Brain microvascular endothelial cell (primary cell): ENCODE measurements at regions not wholly inside any gene's neighbourhood (a gene's known extent, or its start where the extent isn't known, plus 50 kb on each side); places are given as distances from the start of the nearest gene placed in this dataset.

ENCODE experiments used
- DNase-seq: peaks from one replicate; pipeline ENCODE4 v3.0.0-alpha.2; 2020
- H3K27ac ChIP-seq: fragments of 250-450 bp; sonication (Bioruptor Pico); 2 replicates; pipeline ENCODE4 v1.5.1; 2020; ENCODE audit warnings: mild to moderate bottlenecking, moderate library complexity
- H3K27me3 ChIP-seq: fragments of 250-450 bp; sonication (Bioruptor Pico); replicated peaks from 2 replicates; pipeline ENCODE4 v1.5.1; 2020; ENCODE audit warnings: mild to moderate bottlenecking
- H3K36me3 ChIP-seq: fragments of 250-450 bp; sonication (Bioruptor Pico); replicated peaks from 2 replicates; pipeline ENCODE4 v1.5.1; 2020; ENCODE audit warnings: mild to moderate bottlenecking
- H3K4me3 ChIP-seq: 2 replicates; pipeline ENCODE4 v1.5.1; 2011; ENCODE audit warnings: low read depth, mild to moderate bottlenecking, control low read depth, low read length, moderate library complexity
- in situ Hi-C: cut with HindIII; loops from 2 replicates; pipeline ENCODE4 v1.10.0; 2017; ENCODE audit warnings: low sequenced_read_pairs, low pct_ligation_motif_present
- TF ChIP-seq, protein P1 (sequence below): IDR thresholded peaks from 2 replicates; pipeline ENCODE4 v1.5.1; 2011; ENCODE audit warnings: low read depth, mild to moderate bottlenecking, moderate library complexity, low read length, control low read depth, inconsistent platforms; ENCODE audit errors: missing control alignments

DNA sequence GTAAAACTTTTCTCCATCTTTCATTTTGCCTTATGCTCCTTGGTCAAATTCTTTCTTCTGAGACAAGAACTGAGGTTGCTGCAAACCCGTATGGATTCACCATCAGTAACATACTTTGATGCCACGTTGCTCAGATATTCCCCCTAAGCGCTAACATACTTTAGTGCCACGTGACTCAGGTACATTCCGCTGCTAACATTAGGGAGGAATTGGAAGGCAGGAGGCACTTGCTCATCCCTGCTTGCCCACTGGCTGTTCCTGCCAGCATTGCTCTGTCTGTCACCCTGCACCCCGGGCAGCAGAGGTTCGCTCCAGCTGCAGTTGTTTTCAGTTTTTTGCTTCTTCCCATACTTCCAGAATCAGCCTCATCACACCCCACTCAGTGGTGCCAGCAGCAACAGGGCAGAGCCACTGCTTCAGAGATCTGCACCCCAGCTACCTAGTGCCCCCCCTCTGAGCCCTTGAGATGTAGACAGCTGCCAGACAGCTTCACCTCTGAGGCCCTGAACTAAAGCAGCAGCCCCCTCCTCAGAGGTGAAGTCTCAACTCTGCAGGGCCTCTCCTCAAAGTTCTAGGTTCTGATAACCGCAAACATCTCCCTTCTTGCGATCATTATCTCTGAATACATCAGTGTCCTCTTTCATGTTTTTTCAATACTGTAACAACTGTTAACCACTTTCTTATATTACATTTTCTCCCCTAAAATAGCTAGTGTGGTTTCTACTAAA is 228.0 kb upstream of the KIF2A start:
- H3K36me3 ChIP-seq: no peaks in the 10 kb centered on the region
- DNase-seq: no peak
- no peak overlapping the region for H3K27ac ChIP-seq
- H3K4me3 ChIP-seq: no peak overlapping the region
- in situ Hi-C loops: no loop called here
- H3K27me3 ChIP-seq: no peaks in the 10 kb centered on the region
- TF ChIP-seq, protein P1, sequence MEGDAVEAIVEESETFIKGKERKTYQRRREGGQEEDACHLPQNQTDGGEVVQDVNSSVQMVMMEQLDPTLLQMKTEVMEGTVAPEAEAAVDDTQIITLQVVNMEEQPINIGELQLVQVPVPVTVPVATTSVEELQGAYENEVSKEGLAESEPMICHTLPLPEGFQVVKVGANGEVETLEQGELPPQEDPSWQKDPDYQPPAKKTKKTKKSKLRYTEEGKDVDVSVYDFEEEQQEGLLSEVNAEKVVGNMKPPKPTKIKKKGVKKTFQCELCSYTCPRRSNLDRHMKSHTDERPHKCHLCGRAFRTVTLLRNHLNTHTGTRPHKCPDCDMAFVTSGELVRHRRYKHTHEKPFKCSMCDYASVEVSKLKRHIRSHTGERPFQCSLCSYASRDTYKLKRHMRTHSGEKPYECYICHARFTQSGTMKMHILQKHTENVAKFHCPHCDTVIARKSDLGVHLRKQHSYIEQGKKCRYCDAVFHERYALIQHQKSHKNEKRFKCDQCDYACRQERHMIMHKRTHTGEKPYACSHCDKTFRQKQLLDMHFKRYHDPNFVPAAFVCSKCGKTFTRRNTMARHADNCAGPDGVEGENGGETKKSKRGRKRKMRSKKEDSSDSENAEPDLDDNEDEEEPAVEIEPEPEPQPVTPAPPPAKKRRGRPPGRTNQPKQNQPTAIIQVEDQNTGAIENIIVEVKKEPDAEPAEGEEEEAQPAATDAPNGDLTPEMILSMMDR: no peak

DNA sequence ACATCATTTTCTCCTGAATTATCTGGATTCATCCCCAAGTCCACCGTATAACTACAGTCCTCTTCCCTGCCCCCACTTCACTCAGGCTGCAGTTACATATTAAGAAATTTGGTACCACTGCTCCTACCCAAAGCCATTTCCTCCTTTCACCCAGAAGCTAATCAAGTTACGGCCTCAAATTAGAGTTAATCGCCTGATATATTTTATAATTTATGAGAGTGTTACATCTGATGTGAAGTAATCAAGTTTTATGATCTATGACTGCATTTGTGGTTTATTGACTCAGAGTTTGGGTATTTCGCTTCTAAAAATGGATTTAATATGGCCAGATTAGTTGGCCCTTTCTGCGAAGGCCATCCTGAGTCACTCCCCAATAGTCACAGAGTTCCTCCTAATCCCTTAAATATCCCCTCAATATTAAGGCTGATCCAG is 223.6 kb upstream of the KIF2A start:
- Histone ChIP-seq H3K27ac (no peak overlapping the region), H3K36me3 (no peaks in the 10 kb centered on the region), H3K4me3 (no peak overlapping the region), H3K27me3 (no peaks in the 10 kb centered on the region)
- peak; percentile 57 for DNase-seq
- in situ Hi-C loops: no loop called here
- TF ChIP-seq, protein P1: no peak

DNA sequence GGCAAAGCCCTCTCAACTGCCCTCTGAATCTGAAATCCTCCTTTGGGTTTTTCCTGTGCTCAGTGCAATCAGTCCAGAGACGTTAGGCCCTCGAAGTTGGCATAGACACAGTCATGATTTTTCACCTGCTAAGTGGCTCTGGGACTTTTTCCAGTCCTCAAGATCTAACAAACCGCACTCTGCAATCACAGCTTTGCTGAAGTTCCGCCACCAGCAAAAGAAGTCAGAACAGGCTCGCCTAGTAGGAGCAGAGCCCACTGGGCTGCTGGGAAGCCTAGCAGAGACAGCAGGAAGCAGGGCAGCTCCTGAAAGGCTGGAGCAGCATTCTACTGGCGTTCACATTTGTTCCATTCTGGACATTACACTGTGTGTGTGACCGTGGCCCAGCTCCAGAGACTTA is 222.8 kb upstream of the KIF2A start:
- in situ Hi-C loops: no loop called here
- H3K27ac ChIP-seq: no peak overlapping the region
- H3K36me3 ChIP-seq: no peaks in the 10 kb centered on the region
- TF ChIP-seq, protein P1: no peak
- DNase-seq: no peak
- H3K27me3 ChIP-seq: no peaks in the 10 kb centered on the region
- H3K4me3 ChIP-seq: no peak overlapping the region

DNA sequence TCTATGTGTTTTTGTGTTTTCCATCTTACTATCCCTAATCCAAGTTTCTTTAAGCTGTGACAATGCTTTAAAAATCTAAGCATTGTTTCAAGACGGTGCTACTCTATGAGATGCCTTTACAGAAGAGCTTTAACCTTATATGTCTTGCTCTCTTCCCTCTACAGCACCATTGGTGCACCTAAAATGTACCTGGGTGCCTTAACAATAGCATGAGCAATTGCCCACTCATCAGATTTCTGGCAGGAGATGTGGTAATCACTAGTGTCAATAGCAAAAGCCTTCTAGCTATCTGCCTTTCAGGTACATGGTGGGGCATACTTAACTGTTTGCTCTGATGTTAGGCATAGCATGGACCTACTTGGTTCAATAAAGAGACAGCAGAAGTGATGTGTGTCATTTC is 222.3 kb upstream of the KIF2A start:
- no peak for DNase-seq
- H3K27ac ChIP-seq: no peak overlapping the region
- in situ Hi-C loops: no loop called here
- TF ChIP-seq, protein P1: no peak
- no peak overlapping the region for H3K4me3 ChIP-seq
- no peaks in the 10 kb centered on the region for H3K36me3 ChIP-seq
- H3K27me3 ChIP-seq: no peaks in the 10 kb centered on the region

DNA sequence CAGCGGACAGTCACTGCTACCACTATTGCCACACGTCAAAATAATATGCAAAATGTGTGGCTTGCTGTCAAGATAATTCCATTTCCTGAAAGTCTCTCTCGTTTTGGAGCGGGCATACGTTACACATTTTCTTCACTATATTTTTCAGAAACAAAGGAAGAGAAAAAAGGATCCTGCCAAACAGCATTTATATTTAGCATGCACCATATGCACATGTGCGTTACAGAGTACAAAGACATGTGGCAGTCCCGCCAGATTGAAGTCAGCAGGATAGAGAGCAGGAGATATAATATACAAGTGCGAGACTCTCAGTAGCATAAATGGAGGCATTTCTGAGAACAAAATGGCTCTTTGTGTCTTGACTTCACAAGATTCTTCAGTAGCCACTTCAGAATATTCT is 221.6 kb upstream of the KIF2A start:
- Histone ChIP-seq H3K27ac (no peak overlapping the region), H3K27me3 (no peaks in the 10 kb centered on the region), H3K4me3 (no peak overlapping the region), H3K36me3 (no peaks in the 10 kb centered on the region)
- TF ChIP-seq, protein P1: no peak
- no peak for DNase-seq
- in situ Hi-C loops: no loop called here

DNA sequence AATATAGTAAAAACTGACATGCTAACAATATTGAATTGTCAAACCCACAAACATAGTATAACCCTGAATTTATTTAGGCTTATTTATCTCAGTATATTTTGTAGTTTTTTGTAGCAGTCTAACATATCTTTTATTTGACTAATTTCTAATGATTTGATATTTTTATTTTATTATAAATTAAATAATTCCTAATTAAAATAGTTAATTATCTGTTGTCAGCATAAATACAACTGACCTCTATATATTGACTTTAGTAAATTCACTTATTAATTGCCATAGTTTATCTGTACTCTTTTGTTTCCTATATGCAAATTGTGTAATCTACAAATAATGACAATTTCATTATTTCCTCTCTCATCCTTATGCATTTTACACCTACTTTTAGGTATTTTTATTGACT is 215.1 kb upstream of the KIF2A start:
- in situ Hi-C loops: no loop called here

More for the DNA sequence above, 215.1 kb upstream of the KIF2A start:
- Histone ChIP-seq H3K27ac (no peak overlapping the region), H3K27me3 (no peaks in the 10 kb centered on the region), H3K36me3 (no peaks in the 10 kb centered on the region), H3K4me3 (no peak overlapping the region)
- TF ChIP-seq, protein P1: no peak
- DNase-seq: no peak
